Endodermal cell (in vitro differentiated cells): ENCODE measurements at regions not wholly inside any gene's neighbourhood (a gene's known extent, or its start where the extent isn't known, plus 50 kb on each side); places are given as distances from the start of the nearest gene placed in this dataset.

Source experiments
- DNase-seq: peaks from one replicate; pipeline ENCODE4 v3.0.0-alpha.2; 2017
- H3K27ac ChIP-seq: 2 replicates; pipeline ENCODE4 v1.5.1; 2013; ENCODE audit warnings: mild to moderate bottlenecking, low read depth, low read length, moderate library complexity
- H3K27me3 ChIP-seq: 2 replicates; pipeline ENCODE4 v1.6.1; 2013; ENCODE audit warnings: mild to moderate bottlenecking, low read length, moderate library complexity; ENCODE audit not compliant: insufficient read depth, control insufficient read depth, poor library complexity, severe bottlenecking
- H3K36me3 ChIP-seq: 2 replicates; pipeline ENCODE4 v1.7.0; 2013; ENCODE audit warnings: mild to moderate bottlenecking, low read length, moderate library complexity; ENCODE audit not compliant: control insufficient read depth, insufficient read depth
- H3K4me1 ChIP-seq: one replicate; pipeline ENCODE4 v1.7.0; 2013; ENCODE audit warnings: low read length; ENCODE audit not compliant: control insufficient read depth, insufficient read depth
- H3K4me3 ChIP-seq: 2 replicates; pipeline ENCODE4 v1.5.1; 2013; ENCODE audit warnings: mild to moderate bottlenecking, low read length, moderate library complexity
- H3K9ac ChIP-seq: 2 replicates; pipeline ENCODE4 v1.6.1; 2013; ENCODE audit warnings: mild to moderate bottlenecking, low read length, moderate library complexity; ENCODE audit not compliant: poor library complexity, severe bottlenecking; ENCODE audit errors: extremely low read depth
- H3K9me3 ChIP-seq: 2 replicates; pipeline ENCODE4 v1.6.1; 2013; ENCODE audit warnings: mild to moderate bottlenecking, low read length, moderate library complexity; ENCODE audit not compliant: control insufficient read depth
- H3K27ac Mint-ChIP-seq: 2 replicates; pipeline ENCODE4 v1.8.0; 2020; ENCODE audit warnings: mixed read lengths
- H3K27me3 Mint-ChIP-seq: 2 replicates; pipeline ENCODE4 v1.8.0; 2021; ENCODE audit warnings: mild to moderate bottlenecking, mixed read lengths; ENCODE audit not compliant: insufficient read depth
- H3K36me3 Mint-ChIP-seq: 2 replicates; pipeline ENCODE4 v1.8.0; 2020; ENCODE audit warnings: low read depth, mixed read lengths
- H3K4me1 Mint-ChIP-seq: 2 replicates; pipeline ENCODE4 v1.8.0; 2020; ENCODE audit warnings: mixed read lengths
- H3K4me3 Mint-ChIP-seq: 2 replicates; pipeline ENCODE4 v1.8.0; 2020; ENCODE audit warnings: mild to moderate bottlenecking, moderate library complexity, mixed read lengths
- H3K9me3 Mint-ChIP-seq: 2 replicates; pipeline ENCODE4 v1.8.0; 2020; ENCODE audit warnings: mild to moderate bottlenecking, mixed read lengths
- CTCF ChIP-seq: fragments of 200-600 bp; sonication (generic); conservative IDR thresholded peaks from 2 replicates; pipeline ENCODE4 v1.5.0; 2021; ENCODE audit warnings: antibody characterized with exemption, mild to moderate bottlenecking
- WGBS, 2 experiments: methylation state at CpG; one replicate each; pipeline versions ENCODE4 v1.1.5 to v1.1.7; 2013; ENCODE audit warnings: missing lambda C conversion rate in 2 of 2, mixed read lengths in 1 of 2; ENCODE audit not compliant: insufficient coverage in 1 of 2, insufficient read length in 1 of 2; 5-methylcytosine and 5-hydroxymethylcytosine counted together

GRCh38 chr14:26026384-26026783, 571.4 kb downstream of the NOVA1 start:
- no peak for DNase-seq
- Mint-ChIP-seq H3K27ac (no peak overlapping the region), H3K36me3 (no peaks in the 10 kb centered on the region), H3K27me3 (peaks cover 3% of the 10 kb centered on the region), H3K4me3 (no peak overlapping the region), H3K4me1 (no peaks in the 10 kb centered on the region), H3K9me3 (no peaks in the 10 kb centered on the region)
- TF ChIP-seq CTCF = no peak
- no peak overlapping the region for H3K9ac ChIP-seq
- WGBS, 2 experiments = 92 to 95% methylated on average over 2 to 3 of the region's 3 CpGs
- H3K9me3 ChIP-seq = no peaks in the 10 kb centered on the region
- no peak overlapping the region for H3K27ac ChIP-seq
- H3K4me3 ChIP-seq = no peak overlapping the region
- H3K4me1 ChIP-seq = no peaks in the 10 kb centered on the region
- no peaks in the 10 kb centered on the region for H3K36me3 ChIP-seq
- no peaks in the 10 kb centered on the region for H3K27me3 ChIP-seq

GRCh38 chr14:26023967-26024366, 573.9 kb downstream of the NOVA1 start:
- Mint-ChIP-seq H3K27me3 (no peaks in the 10 kb centered on the region), H3K27ac (no peak overlapping the region), H3K4me1 (no peaks in the 10 kb centered on the region), H3K4me3 (no peak overlapping the region), H3K9me3 (no peaks in the 10 kb centered on the region), H3K36me3 (no peaks in the 10 kb centered on the region)
- Histone ChIP-seq H3K9ac (no peak overlapping the region), H3K27me3 (no peaks in the 10 kb centered on the region), H3K27ac (no peak overlapping the region), H3K36me3 (no peaks in the 10 kb centered on the region), H3K9me3 (no peaks in the 10 kb centered on the region), H3K4me3 (no peak overlapping the region), H3K4me1 (no peaks in the 10 kb centered on the region)
- WGBS, 2 experiments = 95 to 100% methylated on average over 1 to 4 of the region's 4 CpGs
- TF ChIP-seq CTCF = no peak
- DNase-seq = no peak

- H3K9me3 ChIP-seq = no peaks in the 10 kb centered on the region
- H3K27ac ChIP-seq = no peak overlapping the region
- H3K36me3 ChIP-seq = no peaks in the 10 kb centered on the region
- Mint-ChIP-seq H3K27me3 (no peaks in the 10 kb centered on the region), H3K36me3 (no peaks in the 10 kb centered on the region), H3K27ac (no peak overlapping the region), H3K4me1 (no peaks in the 10 kb centered on the region), H3K4me3 (no peak overlapping the region), H3K9me3 (no peaks in the 10 kb centered on the region)
- no peak overlapping the region for H3K4me3 ChIP-seq
- no peak overlapping the region for H3K9ac ChIP-seq
- 88% methylated on average over 1 of the region's 1 CpG; no CpG with 5 or more reads in 1 of the 2 experiments for WGBS, 2 experiments
- TF ChIP-seq CTCF = no peak
- DNase-seq = no peak
- no peaks in the 10 kb centered on the region for H3K4me1 ChIP-seq
- H3K27me3 ChIP-seq = no peaks in the 10 kb centered on the region
Measured at GRCh38 chr14:26021759-26022158, 576.1 kb downstream of the NOVA1 start.
